SK-N-SH (cell line): ENCODE measurements at regions not wholly inside any gene's neighbourhood (a gene's known extent, or its start where the extent isn't known, plus 50 kb on each side); places are given as distances from the start of the nearest gene placed in this dataset.

ENCODE experiments used
- EP300 ChIP-seq, 2 experiments: IDR thresholded peaks; 2 replicates each; pipeline versions ENCODE4 v1.4.0 to v1.6.1; 2012; ENCODE audit warnings: borderline replicate concordance in 1 of 2, low read depth in 1 of 2, low read length in 1 of 2
- FOSL2 ChIP-seq: IDR thresholded peaks from 2 replicates; pipeline ENCODE4 v1.4.0; 2012; ENCODE audit warnings: low read depth, mild to moderate bottlenecking, moderate library complexity, borderline replicate concordance
- FOXJ3 ChIP-seq: sonication (generic); formaldehyde crosslinking; IDR thresholded peaks from 2 replicates; pipeline ENCODE4 v1.5.1; 2020; ENCODE audit warnings: mild to moderate bottlenecking, missing genetic modification reagents
- GABPA ChIP-seq: IDR thresholded peaks from 2 replicates; pipeline ENCODE4 v1.4.0; 2012; ENCODE audit warnings: low read depth, mild to moderate bottlenecking
- GATA2 ChIP-seq: sonication (generic); formaldehyde crosslinking; IDR thresholded peaks from 2 replicates; pipeline ENCODE4 v1.5.0; 2020; ENCODE audit warnings: mild to moderate bottlenecking, missing genetic modification reagents
- MXI1 ChIP-seq: IDR thresholded peaks from 2 replicates; pipeline ENCODE4 v1.6.1; 2012; ENCODE audit warnings: mild to moderate bottlenecking, low read depth, low read length, improper control_type of control experiment
- RAD21 ChIP-seq: IDR thresholded peaks from 2 replicates; pipeline ENCODE4 v1.6.1; 2012; ENCODE audit warnings: mild to moderate bottlenecking, low read length
- SMC3 ChIP-seq: IDR thresholded peaks from 2 replicates; pipeline ENCODE4 v1.6.1; 2012; ENCODE audit warnings: low read depth, low read length, improper control_type of control experiment
- TAF1 ChIP-seq: IDR thresholded peaks from 2 replicates; pipeline ENCODE4 v1.6.1; 2012; ENCODE audit warnings: low read depth, mild to moderate bottlenecking, low read length, moderate library complexity, borderline replicate concordance
- TF ChIP-seq, protein P1 (sequence below): fragments of 200-600 bp; sonication (generic); IDR thresholded peaks from 2 replicates; pipeline ENCODE4 v1.6.1; 2017; ENCODE audit warnings: antibody characterized with exemption, mild to moderate bottlenecking, moderate library complexity
- TF ChIP-seq, protein P2 (sequence below): fragments of 150-350 bp; IDR thresholded peaks from 2 replicates; pipeline ENCODE4 v1.6.1; 2017; ENCODE audit warnings: antibody characterized with exemption, low read length, low read depth, borderline replicate concordance
- TF ChIP-seq, protein P3 (sequence below): IDR thresholded peaks from 2 replicates; pipeline ENCODE4 v1.6.1; 2012; ENCODE audit warnings: mild to moderate bottlenecking, low read depth, low read length, moderate library complexity
- TF ChIP-seq, protein P4 (sequence below): fragments of 150-350 bp; IDR thresholded peaks from 2 replicates; pipeline ENCODE4 v1.6.1; 2016; ENCODE audit warnings: mild to moderate bottlenecking, low read depth, low read length

DNA sequence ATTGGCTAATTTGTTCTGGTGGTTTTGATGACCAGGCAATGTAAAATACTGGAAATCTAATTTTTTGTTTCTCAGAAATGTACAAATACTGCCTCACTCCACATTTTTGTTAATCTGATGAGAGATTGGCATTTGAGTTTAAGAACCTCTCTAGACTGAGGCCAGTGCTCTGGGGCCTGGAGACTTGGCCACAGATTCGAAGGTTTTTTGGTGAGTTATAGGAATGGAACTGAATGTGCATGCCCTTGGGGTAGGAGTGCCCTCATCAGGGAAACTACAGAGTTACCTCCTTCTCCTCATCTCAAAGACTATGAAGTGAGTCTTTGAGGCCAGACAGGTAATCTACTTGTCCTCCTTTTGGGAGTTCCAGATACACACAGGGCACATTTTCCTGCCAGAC is 347.9 kb downstream of the LTN1 start:
- TF ChIP-seq, protein P1, sequence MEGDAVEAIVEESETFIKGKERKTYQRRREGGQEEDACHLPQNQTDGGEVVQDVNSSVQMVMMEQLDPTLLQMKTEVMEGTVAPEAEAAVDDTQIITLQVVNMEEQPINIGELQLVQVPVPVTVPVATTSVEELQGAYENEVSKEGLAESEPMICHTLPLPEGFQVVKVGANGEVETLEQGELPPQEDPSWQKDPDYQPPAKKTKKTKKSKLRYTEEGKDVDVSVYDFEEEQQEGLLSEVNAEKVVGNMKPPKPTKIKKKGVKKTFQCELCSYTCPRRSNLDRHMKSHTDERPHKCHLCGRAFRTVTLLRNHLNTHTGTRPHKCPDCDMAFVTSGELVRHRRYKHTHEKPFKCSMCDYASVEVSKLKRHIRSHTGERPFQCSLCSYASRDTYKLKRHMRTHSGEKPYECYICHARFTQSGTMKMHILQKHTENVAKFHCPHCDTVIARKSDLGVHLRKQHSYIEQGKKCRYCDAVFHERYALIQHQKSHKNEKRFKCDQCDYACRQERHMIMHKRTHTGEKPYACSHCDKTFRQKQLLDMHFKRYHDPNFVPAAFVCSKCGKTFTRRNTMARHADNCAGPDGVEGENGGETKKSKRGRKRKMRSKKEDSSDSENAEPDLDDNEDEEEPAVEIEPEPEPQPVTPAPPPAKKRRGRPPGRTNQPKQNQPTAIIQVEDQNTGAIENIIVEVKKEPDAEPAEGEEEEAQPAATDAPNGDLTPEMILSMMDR: no peak
- TF ChIP-seq, protein P2, sequence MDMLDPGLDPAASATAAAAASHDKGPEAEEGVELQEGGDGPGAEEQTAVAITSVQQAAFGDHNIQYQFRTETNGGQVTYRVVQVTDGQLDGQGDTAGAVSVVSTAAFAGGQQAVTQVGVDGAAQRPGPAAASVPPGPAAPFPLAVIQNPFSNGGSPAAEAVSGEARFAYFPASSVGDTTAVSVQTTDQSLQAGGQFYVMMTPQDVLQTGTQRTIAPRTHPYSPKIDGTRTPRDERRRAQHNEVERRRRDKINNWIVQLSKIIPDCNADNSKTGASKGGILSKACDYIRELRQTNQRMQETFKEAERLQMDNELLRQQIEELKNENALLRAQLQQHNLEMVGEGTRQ: no peak
- TF ChIP-seq FOXJ3 (CRISPR knock-in tag): no peak
- no peak for TF ChIP-seq TAF1
- no peak for TF ChIP-seq FOSL2
- TF ChIP-seq, protein P3, sequence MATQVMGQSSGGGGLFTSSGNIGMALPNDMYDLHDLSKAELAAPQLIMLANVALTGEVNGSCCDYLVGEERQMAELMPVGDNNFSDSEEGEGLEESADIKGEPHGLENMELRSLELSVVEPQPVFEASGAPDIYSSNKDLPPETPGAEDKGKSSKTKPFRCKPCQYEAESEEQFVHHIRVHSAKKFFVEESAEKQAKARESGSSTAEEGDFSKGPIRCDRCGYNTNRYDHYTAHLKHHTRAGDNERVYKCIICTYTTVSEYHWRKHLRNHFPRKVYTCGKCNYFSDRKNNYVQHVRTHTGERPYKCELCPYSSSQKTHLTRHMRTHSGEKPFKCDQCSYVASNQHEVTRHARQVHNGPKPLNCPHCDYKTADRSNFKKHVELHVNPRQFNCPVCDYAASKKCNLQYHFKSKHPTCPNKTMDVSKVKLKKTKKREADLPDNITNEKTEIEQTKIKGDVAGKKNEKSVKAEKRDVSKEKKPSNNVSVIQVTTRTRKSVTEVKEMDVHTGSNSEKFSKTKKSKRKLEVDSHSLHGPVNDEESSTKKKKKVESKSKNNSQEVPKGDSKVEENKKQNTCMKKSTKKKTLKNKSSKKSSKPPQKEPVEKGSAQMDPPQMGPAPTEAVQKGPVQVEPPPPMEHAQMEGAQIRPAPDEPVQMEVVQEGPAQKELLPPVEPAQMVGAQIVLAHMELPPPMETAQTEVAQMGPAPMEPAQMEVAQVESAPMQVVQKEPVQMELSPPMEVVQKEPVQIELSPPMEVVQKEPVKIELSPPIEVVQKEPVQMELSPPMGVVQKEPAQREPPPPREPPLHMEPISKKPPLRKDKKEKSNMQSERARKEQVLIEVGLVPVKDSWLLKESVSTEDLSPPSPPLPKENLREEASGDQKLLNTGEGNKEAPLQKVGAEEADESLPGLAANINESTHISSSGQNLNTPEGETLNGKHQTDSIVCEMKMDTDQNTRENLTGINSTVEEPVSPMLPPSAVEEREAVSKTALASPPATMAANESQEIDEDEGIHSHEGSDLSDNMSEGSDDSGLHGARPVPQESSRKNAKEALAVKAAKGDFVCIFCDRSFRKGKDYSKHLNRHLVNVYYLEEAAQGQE: no peak
- TF ChIP-seq SMC3: no peak
- no peak for TF ChIP-seq MXI1
- TF ChIP-seq, protein P4, sequence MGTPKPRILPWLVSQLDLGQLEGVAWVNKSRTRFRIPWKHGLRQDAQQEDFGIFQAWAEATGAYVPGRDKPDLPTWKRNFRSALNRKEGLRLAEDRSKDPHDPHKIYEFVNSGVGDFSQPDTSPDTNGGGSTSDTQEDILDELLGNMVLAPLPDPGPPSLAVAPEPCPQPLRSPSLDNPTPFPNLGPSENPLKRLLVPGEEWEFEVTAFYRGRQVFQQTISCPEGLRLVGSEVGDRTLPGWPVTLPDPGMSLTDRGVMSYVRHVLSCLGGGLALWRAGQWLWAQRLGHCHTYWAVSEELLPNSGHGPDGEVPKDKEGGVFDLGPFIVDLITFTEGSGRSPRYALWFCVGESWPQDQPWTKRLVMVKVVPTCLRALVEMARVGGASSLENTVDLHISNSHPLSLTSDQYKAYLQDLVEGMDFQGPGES: no peak
- TF ChIP-seq GABPA: no peak
- TF ChIP-seq GATA2 (CRISPR knock-in tag): no peak
- no peak for TF ChIP-seq EP300 (IDR thresholded peaks at IDR 0.05; ENCODE audit: borderline replicate concordance in 1 of 2, low read depth in 1 of 2, low read length in 1 of 2)
- TF ChIP-seq RAD21: peak; percentile 13; the same call in 1 of the 2 replicates
